ENCODE measurements at regions not wholly inside any gene's neighbourhood (a gene's known extent, or its start where the extent isn't known, plus 50 kb on each side); places are given as distances from the start of the nearest gene placed in this dataset.
"Not testable (repeated sequence)": the region's sequence is repeated elsewhere in the genome, so short reads cannot be mapped to it uniquely, and the experiment has no call there.

DNA sequence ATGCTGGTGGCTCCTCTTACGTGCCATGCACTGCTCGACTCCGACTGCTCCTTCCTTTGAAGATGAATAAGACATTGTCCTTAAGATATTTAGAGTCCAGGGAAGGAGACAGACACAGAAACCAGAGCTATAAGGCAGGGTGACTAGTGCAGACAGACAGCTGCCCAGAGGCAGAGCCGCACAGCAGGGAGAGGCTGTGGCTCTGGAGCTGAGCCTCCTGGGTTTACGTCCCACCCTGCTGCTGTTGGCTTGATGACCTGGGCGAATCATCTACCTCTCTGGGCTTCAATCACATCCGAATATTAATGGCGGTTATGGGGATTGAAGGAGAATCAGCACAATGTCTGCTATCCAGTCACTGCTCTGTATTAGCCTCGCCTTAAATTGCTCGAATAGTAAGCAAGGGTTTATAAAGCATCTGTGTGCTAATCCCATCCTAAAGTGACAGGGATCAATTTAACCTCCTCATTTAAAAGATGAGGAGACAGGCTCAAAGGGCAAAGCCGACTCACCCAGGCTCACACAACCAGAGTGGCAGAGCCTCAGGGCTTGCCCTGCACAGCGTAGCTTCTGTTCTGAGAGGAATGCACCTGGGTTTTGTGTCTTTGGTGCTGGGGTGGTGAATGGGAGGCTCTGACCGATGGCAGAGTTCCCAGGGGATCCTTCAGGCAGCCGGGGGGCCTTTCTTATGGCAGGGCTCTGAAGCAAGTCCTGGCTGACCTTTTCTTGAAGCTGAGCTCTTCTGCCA is 284.1 kb downstream of the MYCN start:
- DNase-seq (ENCODE audit: low read depth, low spot score): no peak

- DNase-seq (ENCODE audit: low read depth, low spot score): no peak
These were observed 283.5 kb downstream of the MYCN start for GRCh38 chr2:16223841-16224177.

DNA sequence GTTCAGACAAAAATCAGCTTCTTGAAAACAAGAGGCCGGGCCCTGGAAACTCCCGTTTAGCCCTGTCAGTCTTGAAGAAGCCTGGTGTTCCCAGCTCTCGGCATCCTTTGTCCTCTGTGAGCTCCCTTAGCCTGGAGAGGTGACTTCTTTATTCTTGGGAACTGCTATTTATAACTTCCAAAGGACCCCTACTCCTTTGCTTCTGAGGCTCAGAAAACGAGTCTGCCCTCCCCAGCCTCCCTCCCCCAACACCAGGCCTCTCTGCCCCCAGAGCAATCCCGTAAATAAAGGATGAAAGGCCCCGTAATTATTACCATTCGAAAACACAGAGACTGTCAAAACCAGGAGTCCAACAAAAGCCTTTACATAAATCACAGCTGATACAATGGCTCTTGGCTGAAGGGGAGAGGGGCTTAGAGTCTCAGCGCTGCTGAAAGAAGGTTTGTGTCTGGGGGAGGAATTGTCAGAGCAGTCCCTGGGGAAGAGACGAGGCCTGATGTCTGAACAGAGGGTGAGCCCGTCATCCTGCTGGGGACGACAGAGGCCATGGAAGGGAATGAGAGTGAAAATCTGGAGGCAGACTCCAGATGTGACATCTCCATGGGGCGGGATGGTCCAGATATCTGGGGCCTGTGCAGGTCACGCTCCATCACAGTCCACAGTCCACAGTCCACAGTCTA is 283.0 kb downstream of the MYCN start:
- no peak for DNase-seq (ENCODE audit: low read depth, low spot score)

- no peak for DNase-seq (ENCODE audit: low read depth, low spot score)
These were observed 282.0 kb downstream of the MYCN start for GRCh38 chr2:16222326-16222725.

GRCh38 chr2:16221461-16222010 is 281.2 kb downstream of the MYCN start:
- no peak for DNase-seq (ENCODE audit: low read depth, low spot score)

DNA sequence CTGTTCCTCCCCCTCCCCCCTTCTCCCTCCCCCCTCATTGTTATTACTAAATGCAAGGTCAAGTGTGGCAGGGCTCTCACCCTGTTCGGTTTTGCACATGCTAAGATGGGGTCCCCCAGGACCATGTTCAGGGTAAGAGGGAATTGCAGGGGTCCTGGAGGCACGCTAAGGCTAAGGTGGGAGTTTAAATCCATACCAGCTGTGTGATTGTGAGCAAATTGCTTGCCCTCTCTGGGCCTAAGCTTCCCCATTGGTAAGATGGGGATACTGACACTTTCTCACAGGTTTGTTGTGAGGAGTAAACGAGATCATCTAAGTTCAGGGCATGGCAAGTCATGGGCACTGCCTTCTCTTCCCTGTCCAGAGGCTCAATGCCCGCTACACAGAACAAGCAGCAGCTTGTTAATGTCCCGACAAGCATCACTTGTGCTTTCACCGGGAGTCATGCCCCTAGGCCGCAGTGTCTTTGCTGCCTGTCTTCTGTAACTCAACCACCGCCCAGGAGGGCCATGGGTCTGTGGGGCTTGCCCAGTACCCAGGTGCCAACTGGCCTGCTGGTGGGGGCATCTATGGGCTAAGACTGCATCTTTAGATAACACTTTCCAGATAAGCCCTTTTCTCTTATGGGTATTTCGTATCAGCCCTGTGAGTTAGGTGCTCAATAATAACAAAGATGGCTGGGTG is 279.1 kb downstream of the MYCN start:
- DNase-seq (ENCODE audit: low read depth, low spot score): no peak

DNA sequence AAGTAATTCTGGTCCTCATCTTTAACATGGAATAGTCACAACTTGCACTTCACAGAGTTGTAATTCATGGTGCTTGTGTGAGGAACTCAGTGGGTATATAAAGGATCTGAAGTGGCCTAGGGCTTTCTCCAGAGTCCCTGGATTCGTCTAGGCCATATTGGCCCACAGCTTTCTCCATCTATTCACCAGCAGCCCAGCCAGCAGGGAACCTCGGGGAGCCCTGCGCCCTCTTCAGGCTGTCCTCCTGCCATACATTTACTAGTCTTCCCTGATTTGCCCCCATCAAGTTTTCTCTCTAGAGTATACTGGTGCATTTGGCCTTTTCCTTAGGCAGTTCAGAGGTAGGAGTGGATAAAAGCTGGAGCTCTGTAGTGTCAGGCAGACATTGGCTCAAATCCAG is 278.3 kb downstream of the MYCN start:
- DNase-seq (ENCODE audit: low read depth, low spot score): no peak

GRCh38 chr2:16218161-16218560 is 277.8 kb downstream of the MYCN start:
- no peak for DNase-seq (ENCODE audit: low read depth, low spot score)

GRCh38 chr2:16217741-16218140 is 277.4 kb downstream of the MYCN start:
- DNase-seq (ENCODE audit: low read depth, low spot score): not testable (repeated sequence)

DNA sequence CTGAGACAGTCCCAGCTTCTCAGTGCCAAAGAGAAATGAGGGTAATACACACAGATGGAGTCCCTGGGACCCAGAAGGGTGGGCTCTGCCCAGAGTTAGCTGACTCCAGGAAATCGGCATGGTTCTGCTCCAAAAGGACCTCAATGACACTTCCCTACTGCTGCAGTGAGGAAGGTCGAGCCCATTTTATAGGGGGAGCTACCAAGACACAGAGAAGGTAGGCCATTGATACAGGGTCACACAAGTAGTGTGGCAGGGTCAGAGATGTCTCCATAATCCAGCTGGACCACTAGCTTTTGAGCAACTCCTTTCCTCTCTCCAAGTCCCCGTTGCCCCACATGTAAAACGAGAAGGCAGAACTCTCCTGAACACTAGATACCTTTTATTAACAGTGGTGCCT is 276.9 kb downstream of the MYCN start:
- DNase-seq (ENCODE audit: low read depth, low spot score): no peak

GRCh38 chr2:16216558-16216945 is 276.2 kb downstream of the MYCN start:
- no peak for DNase-seq (ENCODE audit: low read depth, low spot score)

DNA sequence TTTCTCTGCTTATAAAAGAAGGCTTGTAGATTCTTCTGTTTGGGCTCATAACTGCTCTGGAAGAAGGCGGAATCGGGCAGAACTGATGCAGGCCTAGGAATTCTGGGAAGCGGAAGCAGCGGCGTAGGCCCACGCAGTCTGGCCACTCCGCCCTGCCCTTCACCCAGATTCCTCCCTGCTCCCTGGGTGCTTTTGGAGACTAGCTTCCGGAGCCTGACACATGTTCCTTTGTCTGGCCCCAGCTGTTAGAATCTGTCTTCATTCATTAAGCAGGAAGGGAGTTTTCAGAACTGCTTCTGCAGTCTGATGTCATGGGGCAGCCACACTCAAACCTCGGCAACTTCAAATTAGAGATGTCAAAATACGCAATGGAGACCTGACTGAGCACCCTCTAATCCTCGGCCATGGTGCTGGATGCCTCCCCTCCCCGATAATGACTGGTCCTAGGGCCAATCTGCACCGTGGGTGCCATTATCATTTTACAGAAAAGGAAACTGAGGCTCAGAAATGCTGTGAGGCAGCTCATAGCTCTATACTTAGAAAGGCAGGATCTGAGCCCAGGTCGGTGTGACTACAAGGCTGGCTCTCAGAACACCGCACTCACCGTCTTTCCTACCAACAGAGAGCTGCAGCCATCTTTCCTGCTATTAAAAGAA is 275.7 kb downstream of the MYCN start:
- no peak for DNase-seq (ENCODE audit: low read depth, low spot score)

DNA sequence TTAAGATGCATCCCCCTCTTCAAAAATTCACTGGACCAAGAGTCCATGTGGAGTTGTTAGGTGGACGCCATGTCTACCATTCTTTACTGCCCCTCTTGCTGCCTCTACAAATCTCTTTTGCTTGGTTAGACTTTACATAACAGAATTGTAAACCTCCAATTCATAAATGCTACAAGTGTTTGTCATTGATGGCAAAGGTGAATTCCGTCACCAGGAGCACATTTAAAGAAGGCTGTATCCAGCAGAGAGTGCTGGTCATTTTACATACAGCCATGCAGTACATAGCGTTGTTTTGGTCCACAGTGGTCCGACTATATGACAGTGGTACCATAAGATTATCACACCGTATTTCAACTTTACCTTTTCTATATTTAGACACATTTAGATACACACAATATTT is 274.5 kb downstream of the MYCN start:
- DNase-seq (ENCODE audit: low read depth, low spot score): no peak

GRCh38 chr2:16214391-16214790 is 274.0 kb downstream of the MYCN start:
- no peak for DNase-seq (ENCODE audit: low read depth, low spot score)

GRCh38 chr2:16212321-16212720 is 272.0 kb downstream of the MYCN start:
- DNase-seq (ENCODE audit: low read depth, low spot score): no peak

- DNase-seq (ENCODE audit: low read depth, low spot score): no peak
These were observed 271.0 kb downstream of the MYCN start for GRCh38 chr2:16211341-16211740.

- no peak for DNase-seq (ENCODE audit: low read depth, low spot score)
These were observed 270.5 kb downstream of the MYCN start for GRCh38 chr2:16210841-16211240.

DNA sequence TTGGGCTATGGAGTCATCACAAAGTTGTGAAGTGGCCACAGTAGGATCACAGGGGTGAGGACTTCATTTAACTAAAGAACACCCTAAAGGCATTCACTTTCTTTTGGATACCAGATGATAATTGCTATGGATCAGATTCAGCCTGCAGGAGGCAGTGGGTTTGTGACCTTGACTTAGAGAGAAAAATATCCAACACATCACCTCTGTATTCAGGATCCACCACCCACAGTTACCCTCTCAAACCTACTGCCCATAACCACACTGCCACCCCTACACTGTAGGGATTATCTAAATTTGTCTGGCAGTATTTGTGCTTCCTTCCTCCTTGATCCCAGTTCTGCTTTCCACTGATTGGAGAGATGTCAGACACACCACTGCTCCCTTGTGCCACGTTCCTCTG is 269.4 kb downstream of the MYCN start:
- DNase-seq (ENCODE audit: low read depth, low spot score): no peak

GRCh38 chr2:16208921-16209320 is 268.6 kb downstream of the MYCN start:
- DNase-seq (ENCODE audit: low read depth, low spot score): no peak

DNA sequence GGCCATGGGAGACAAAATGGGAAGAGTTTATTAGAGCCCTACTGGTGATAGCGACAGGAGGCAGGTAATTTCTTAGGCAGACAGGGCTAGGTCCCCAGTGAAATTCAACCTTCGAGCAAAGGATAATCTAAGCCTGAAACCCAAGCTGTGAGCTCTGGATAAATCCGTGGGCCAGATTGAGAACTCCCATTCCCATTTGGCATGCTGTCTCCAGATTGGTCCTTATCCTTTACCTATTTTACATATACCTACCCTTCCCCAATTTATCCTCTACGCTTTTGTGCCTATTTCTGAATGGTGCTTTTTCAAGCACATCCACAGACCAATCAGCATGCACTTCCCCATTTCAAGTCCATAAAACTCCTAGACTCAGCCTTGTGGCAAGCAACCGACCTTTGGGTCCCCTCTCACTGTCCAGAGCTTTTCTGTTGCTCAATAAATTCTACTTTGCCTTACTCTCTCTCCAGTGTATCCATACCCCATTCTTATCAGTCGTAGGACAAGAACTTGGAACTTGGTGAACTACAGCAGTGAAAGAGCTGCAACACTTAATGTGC is 268.0 kb downstream of the MYCN start:
- no peak for DNase-seq (ENCODE audit: low read depth, low spot score)

GRCh38 chr2:16207611-16208010 is 267.3 kb downstream of the MYCN start:
- no peak for DNase-seq (ENCODE audit: low read depth, low spot score)

GRCh38 chr2:16207151-16207550 is 266.8 kb downstream of the MYCN start:
- DNase-seq (ENCODE audit: low read depth, low spot score): no peak

Data from activated CD4-positive, CD25-positive, alpha-beta regulatory T cell treated with anti-CD3 and anti-CD28 coated beads, Interleukin-2, amount 50 U/mL, for 16 hours (primary cell).